ENCODE measurements at regions not wholly inside any gene's neighbourhood (a gene's known extent, or its start where the extent isn't known, plus 50 kb on each side); places are given as distances from the start of the nearest gene placed in this dataset.

DNA sequence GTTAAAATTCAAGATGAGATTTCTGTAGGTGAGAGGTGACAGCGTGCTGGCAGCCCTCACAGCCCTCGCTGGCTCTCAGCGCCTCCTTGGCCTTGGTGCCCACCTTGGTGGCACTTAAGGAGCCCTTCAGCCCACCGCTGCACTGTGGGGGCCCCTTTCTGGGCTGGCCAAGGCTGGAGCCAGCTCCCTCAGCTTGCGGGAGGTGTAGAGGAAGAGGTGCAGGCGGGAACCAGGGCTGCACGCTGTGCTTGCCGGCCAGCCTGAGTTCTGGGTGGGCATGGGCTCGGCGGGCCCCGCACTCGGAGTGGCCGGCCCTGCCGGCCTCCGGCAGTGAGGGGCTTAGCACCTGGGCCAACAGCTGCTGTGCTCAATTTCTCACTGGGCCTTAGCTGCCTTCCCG is 320.0 kb upstream of the VWC2 start (continued):
- no peak for TF ChIP-seq OVOL2 (CRISPR knock-in tag; IDR thresholded peaks at IDR 0.05; ENCODE audit: borderline replicate concordance)
- TF ChIP-seq, protein P1, sequence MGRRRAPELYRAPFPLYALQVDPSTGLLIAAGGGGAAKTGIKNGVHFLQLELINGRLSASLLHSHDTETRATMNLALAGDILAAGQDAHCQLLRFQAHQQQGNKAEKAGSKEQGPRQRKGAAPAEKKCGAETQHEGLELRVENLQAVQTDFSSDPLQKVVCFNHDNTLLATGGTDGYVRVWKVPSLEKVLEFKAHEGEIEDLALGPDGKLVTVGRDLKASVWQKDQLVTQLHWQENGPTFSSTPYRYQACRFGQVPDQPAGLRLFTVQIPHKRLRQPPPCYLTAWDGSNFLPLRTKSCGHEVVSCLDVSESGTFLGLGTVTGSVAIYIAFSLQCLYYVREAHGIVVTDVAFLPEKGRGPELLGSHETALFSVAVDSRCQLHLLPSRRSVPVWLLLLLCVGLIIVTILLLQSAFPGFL (CRISPR knock-in tag; IDR thresholded peaks at IDR 0.05; ENCODE audit: borderline replicate concordance): no peak
- no peak for TF ChIP-seq SOX15 (CRISPR knock-in tag; IDR thresholded peaks at IDR 0.05)
- TF ChIP-seq ZNF396 (CRISPR knock-in tag; IDR thresholded peaks at IDR 0.05; ENCODE audit: borderline replicate concordance): no peak
- no peak for TF ChIP-seq ZNF232 (CRISPR knock-in tag; IDR thresholded peaks at IDR 0.05)
- TF ChIP-seq, protein P2, sequence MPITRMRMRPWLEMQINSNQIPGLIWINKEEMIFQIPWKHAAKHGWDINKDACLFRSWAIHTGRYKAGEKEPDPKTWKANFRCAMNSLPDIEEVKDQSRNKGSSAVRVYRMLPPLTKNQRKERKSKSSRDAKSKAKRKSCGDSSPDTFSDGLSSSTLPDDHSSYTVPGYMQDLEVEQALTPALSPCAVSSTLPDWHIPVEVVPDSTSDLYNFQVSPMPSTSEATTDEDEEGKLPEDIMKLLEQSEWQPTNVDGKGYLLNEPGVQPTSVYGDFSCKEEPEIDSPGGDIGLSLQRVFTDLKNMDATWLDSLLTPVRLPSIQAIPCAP (CRISPR knock-in tag; IDR thresholded peaks at IDR 0.05): no peak
- TF ChIP-seq FOXJ3 (CRISPR knock-in tag; IDR thresholded peaks at IDR 0.05; ENCODE audit: borderline replicate concordance): no peak
- no peak for TF ChIP-seq TEAD4 (CRISPR knock-in tag; IDR thresholded peaks at IDR 0.05)

DNA sequence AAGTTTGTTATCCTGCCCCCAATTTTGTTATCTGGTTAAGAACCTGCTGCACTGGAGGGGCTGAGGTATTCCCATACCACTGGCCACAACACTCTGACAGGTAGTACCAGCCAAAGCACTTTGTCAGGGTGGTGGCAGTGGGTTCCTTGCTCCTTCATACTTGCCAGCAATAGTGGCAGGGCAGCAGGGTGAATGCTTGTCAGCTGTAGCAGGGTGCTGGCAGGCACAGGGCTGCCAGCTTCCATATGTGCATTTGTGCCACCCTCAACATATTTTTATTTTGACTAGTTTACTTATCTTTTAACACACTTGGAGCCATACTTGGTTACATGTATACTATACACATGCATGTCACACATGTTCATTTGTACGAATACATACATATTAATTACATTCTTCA is 294.0 kb upstream of the VWC2 start:
- Mint-ChIP-seq H3K27ac (no peak overlapping the region), H3K9me3 (peaks cover 37% of the 10 kb centered on the region), H3K4me3 (no peak overlapping the region), H3K4me1 (peaks cover 18% of the 10 kb centered on the region), H3K36me3 (peaks cover 14% of the 10 kb centered on the region), H3K27me3 (ENCODE audit: low read depth) (no peaks in the 10 kb centered on the region)
- DNase-seq (ENCODE audit: low spot score) (no peak), ATAC-seq (no peak)
- ChIA-PET CTCF (no interaction called here), POLR2A (no interaction called here)
- no peak for TF ChIP-seq TEAD4 (CRISPR knock-in tag; IDR thresholded peaks at IDR 0.05)
- TF ChIP-seq, protein P3, sequence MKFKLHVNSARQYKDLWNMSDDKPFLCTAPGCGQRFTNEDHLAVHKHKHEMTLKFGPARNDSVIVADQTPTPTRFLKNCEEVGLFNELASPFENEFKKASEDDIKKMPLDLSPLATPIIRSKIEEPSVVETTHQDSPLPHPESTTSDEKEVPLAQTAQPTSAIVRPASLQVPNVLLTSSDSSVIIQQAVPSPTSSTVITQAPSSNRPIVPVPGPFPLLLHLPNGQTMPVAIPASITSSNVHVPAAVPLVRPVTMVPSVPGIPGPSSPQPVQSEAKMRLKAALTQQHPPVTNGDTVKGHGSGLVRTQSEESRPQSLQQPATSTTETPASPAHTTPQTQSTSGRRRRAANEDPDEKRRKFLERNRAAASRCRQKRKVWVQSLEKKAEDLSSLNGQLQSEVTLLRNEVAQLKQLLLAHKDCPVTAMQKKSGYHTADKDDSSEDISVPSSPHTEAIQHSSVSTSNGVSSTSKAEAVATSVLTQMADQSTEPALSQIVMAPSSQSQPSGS (CRISPR knock-in tag; IDR thresholded peaks at IDR 0.05; ENCODE audit: borderline replicate concordance, low read depth): no peak
- TF ChIP-seq, protein P4, sequence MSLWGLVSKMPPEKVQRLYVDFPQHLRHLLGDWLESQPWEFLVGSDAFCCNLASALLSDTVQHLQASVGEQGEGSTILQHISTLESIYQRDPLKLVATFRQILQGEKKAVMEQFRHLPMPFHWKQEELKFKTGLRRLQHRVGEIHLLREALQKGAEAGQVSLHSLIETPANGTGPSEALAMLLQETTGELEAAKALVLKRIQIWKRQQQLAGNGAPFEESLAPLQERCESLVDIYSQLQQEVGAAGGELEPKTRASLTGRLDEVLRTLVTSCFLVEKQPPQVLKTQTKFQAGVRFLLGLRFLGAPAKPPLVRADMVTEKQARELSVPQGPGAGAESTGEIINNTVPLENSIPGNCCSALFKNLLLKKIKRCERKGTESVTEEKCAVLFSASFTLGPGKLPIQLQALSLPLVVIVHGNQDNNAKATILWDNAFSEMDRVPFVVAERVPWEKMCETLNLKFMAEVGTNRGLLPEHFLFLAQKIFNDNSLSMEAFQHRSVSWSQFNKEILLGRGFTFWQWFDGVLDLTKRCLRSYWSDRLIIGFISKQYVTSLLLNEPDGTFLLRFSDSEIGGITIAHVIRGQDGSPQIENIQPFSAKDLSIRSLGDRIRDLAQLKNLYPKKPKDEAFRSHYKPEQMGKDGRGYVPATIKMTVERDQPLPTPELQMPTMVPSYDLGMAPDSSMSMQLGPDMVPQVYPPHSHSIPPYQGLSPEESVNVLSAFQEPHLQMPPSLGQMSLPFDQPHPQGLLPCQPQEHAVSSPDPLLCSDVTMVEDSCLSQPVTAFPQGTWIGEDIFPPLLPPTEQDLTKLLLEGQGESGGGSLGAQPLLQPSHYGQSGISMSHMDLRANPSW (CRISPR knock-in tag; conservative IDR thresholded peaks at IDR 0.05; ENCODE audit: low read depth): no peak
- no peak for TF ChIP-seq ZNF263 (CRISPR knock-in tag; IDR thresholded peaks at IDR 0.05; ENCODE audit: low read depth)
- TF ChIP-seq, protein P5, sequence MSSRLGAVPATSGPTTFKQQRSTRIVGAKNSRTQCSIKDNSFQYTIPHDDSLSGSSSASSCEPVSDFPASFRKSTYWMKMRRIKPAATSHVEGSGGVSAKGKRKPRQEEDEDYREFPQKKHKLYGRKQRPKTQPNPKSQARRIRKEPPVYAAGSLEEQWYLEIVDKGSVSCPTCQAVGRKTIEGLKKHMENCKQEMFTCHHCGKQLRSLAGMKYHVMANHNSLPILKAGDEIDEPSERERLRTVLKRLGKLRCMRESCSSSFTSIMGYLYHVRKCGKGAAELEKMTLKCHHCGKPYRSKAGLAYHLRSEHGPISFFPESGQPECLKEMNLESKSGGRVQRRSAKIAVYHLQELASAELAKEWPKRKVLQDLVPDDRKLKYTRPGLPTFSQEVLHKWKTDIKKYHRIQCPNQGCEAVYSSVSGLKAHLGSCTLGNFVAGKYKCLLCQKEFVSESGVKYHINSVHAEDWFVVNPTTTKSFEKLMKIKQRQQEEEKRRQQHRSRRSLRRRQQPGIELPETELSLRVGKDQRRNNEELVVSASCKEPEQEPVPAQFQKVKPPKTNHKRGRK (CRISPR knock-in tag; IDR thresholded peaks at IDR 0.05; ENCODE audit: borderline replicate concordance): no peak

DNA sequence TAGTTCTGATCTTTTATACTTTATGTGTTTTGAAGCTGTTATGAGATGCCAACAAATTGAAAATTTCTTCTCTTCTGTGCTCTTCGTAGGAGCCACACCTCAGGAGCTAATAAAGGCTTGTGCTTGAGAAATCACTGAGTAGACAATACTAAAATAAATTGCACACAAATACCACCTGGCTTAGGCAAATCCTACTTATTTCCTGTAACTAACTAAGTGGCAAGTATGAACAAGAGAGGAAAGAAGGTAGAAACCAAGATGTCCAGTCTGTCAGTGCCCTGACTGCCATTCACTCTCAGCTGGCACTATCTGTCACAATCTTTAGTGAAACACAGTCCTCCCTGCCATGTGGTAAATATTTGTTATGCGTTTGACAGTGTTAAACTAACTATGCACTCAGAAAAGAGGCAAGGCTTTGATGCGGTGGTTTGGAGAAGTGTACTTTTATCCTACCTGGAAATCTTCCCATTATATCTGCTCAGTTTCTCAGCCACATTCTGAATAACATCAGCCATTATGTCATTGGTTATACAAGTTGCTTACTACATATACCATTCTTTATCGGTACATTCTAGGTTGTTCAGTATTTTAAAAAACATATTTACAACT is 293.4 kb upstream of the VWC2 start:
- ATAC-seq (no peak), DNase-seq (ENCODE audit: low spot score) (no peak)
- ChIA-PET POLR2A (no interaction called here), CTCF (no interaction called here)
- H3K9me3 Mint-ChIP-seq: peaks cover 37% of the 10 kb centered on the region
- peaks cover 24% of the 10 kb centered on the region for H3K4me1 Mint-ChIP-seq
- H3K4me3 Mint-ChIP-seq: no peak overlapping the region
- H3K36me3 Mint-ChIP-seq: peaks cover 14% of the 10 kb centered on the region
- H3K27me3 Mint-ChIP-seq (ENCODE audit: low read depth): no peaks in the 10 kb centered on the region
- no peak overlapping the region for H3K27ac Mint-ChIP-seq
- TF ChIP-seq, protein P6, sequence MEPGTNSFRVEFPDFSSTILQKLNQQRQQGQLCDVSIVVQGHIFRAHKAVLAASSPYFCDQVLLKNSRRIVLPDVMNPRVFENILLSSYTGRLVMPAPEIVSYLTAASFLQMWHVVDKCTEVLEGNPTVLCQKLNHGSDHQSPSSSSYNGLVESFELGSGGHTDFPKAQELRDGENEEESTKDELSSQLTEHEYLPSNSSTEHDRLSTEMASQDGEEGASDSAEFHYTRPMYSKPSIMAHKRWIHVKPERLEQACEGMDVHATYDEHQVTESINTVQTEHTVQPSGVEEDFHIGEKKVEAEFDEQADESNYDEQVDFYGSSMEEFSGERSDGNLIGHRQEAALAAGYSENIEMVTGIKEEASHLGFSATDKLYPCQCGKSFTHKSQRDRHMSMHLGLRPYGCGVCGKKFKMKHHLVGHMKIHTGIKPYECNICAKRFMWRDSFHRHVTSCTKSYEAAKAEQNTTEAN (CRISPR knock-in tag; IDR thresholded peaks at IDR 0.05): no peak
- TF ChIP-seq, protein P7, sequence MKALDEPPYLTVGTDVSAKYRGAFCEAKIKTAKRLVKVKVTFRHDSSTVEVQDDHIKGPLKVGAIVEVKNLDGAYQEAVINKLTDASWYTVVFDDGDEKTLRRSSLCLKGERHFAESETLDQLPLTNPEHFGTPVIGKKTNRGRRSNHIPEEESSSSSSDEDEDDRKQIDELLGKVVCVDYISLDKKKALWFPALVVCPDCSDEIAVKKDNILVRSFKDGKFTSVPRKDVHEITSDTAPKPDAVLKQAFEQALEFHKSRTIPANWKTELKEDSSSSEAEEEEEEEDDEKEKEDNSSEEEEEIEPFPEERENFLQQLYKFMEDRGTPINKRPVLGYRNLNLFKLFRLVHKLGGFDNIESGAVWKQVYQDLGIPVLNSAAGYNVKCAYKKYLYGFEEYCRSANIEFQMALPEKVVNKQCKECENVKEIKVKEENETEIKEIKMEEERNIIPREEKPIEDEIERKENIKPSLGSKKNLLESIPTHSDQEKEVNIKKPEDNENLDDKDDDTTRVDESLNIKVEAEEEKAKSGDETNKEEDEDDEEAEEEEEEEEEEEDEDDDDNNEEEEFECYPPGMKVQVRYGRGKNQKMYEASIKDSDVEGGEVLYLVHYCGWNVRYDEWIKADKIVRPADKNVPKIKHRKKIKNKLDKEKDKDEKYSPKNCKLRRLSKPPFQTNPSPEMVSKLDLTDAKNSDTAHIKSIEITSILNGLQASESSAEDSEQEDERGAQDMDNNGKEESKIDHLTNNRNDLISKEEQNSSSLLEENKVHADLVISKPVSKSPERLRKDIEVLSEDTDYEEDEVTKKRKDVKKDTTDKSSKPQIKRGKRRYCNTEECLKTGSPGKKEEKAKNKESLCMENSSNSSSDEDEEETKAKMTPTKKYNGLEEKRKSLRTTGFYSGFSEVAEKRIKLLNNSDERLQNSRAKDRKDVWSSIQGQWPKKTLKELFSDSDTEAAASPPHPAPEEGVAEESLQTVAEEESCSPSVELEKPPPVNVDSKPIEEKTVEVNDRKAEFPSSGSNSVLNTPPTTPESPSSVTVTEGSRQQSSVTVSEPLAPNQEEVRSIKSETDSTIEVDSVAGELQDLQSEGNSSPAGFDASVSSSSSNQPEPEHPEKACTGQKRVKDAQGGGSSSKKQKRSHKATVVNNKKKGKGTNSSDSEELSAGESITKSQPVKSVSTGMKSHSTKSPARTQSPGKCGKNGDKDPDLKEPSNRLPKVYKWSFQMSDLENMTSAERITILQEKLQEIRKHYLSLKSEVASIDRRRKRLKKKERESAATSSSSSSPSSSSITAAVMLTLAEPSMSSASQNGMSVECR (CRISPR knock-in tag; IDR thresholded peaks at IDR 0.05; ENCODE audit: borderline replicate concordance): no peak
- TF ChIP-seq, protein P1 (CRISPR knock-in tag; IDR thresholded peaks at IDR 0.05; ENCODE audit: borderline replicate concordance): no peak
- TF ChIP-seq, protein P8, sequence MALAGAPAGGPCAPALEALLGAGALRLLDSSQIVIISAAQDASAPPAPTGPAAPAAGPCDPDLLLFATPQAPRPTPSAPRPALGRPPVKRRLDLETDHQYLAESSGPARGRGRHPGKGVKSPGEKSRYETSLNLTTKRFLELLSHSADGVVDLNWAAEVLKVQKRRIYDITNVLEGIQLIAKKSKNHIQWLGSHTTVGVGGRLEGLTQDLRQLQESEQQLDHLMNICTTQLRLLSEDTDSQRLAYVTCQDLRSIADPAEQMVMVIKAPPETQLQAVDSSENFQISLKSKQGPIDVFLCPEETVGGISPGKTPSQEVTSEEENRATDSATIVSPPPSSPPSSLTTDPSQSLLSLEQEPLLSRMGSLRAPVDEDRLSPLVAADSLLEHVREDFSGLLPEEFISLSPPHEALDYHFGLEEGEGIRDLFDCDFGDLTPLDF (CRISPR knock-in tag; IDR thresholded peaks at IDR 0.05): no peak
